ENCODE measurements at regions not wholly inside any gene's neighbourhood (a gene's known extent, or its start where the extent isn't known, plus 50 kb on each side); places are given as distances from the start of the nearest gene placed in this dataset.

- Histone ChIP-seq H4K91ac (ENCODE audit: insufficient read depth, low read depth, low read length) (no peak overlapping the region), H3K4me3 (ENCODE audit: insufficient read depth, low read depth, low read length) (no peak overlapping the region), H4K8ac (ENCODE audit: low read depth in 2 of 2, low read length in 2 of 2) (no peak overlapping the region), H3K4me1 (ENCODE audit: control insufficient read depth, insufficient read depth, low read length) (no peaks in the 10 kb centered on the region), H3K4ac (ENCODE audit: low read depth, low read length) (no peak overlapping the region), H2BK20ac (ENCODE audit: low read depth, low read length) (no peak overlapping the region), H3K9me3 (ENCODE audit: control insufficient read depth, insufficient read depth, low read length) (no peaks in the 10 kb centered on the region), H2BK120ac (ENCODE audit: low read depth, low read length) (no peak overlapping the region), H3K4me2 (ENCODE audit: low read depth, low read length) (no peak overlapping the region), H3K56ac (ENCODE audit: extremely low read depth, insufficient read depth, low read length) (no peak overlapping the region), H2AK9ac (replicated peaks; ENCODE audit: low read depth, low read length, poor library complexity) (no peak overlapping the region), H3K14ac (replicated peaks; ENCODE audit: low read depth, low read length) (no peak overlapping the region), H2BK5ac (ENCODE audit: low read depth, low read length, poor library complexity, severe bottlenecking) (no peak overlapping the region), H3K23ac (ENCODE audit: low read depth, low read length) (no peak overlapping the region), H2AK5ac (ENCODE audit: low read depth, low read length) (no peak overlapping the region), H3K79me1 (ENCODE audit: low read depth in 1 of 2, low read length in 2 of 2) (no peaks in the 10 kb centered on the region), H3K9ac (ENCODE audit: low read depth, low read length) (no peak overlapping the region), H3K27me3 (ENCODE audit: control insufficient read depth, insufficient read depth, low read length) (no peaks in the 10 kb centered on the region), H4K5ac (ENCODE audit: low read depth, low read length) (no peak overlapping the region), H3K27ac (ENCODE audit: insufficient read depth, low read length) (no peak overlapping the region), H4K20me1 (ENCODE audit: insufficient read depth, low read length) (no peaks in the 10 kb centered on the region), H3K18ac (ENCODE audit: low read depth, low read length) (no peak overlapping the region), H2AFZ (replicated peaks; ENCODE audit: low read length, poor library complexity) (no peak overlapping the region), H3K9me1 (ENCODE audit: insufficient read depth, low read length) (no peaks in the 10 kb centered on the region), H3K36me3 (ENCODE audit: control insufficient read depth, insufficient read depth, low read length) (no peaks in the 10 kb centered on the region), H2BK15ac (ENCODE audit: low read depth, low read length) (no peak overlapping the region)
- TF ChIP-seq ELK1 (IDR thresholded peaks at IDR 0.05; ENCODE audit: borderline replicate concordance, low read depth, low read length), result no peak
- TF ChIP-seq SMC3 (IDR thresholded peaks at IDR 0.05; ENCODE audit: low read depth, low read length), result no peak
- no peak for TF ChIP-seq RFX5 (IDR thresholded peaks at IDR 0.05; ENCODE audit: low read depth, low read length)
- no peak for TF ChIP-seq POLR2A (IDR thresholded peaks at IDR 0.05; ENCODE audit: low read depth, low read length)
- TF ChIP-seq RAD21 (IDR thresholded peaks at IDR 0.05; ENCODE audit: low read length), result no peak
- TF ChIP-seq MAZ (IDR thresholded peaks at IDR 0.05; ENCODE audit: borderline replicate concordance, low read depth, low read length), result no peak
- TF ChIP-seq USF2 (IDR thresholded peaks at IDR 0.05; ENCODE audit: low read depth, low read length), result no peak
- no peak for TF ChIP-seq BHLHE40 (IDR thresholded peaks at IDR 0.05; ENCODE audit: low read depth, low read length)
- no peak for TF ChIP-seq MAFK (IDR thresholded peaks at IDR 0.05; ENCODE audit: low read depth, low read length)
- TF ChIP-seq CEBPB (IDR thresholded peaks at IDR 0.05; ENCODE audit: low read depth, low read length), result no peak
- DNase-seq (no peak), ATAC-seq (ENCODE audit: low read depth) (no peak)
- no TSS peak for BruUV-seq (replicated peaks)
- ChIA-PET CTCF (no interaction called here), POLR2A (ENCODE audit: unreplicated experiment) (no interaction called here)
- dilution Hi-C loops (cut with HindIII; ENCODE audit: low sequenced_read_pairs, unreplicated experiment), result no loop called here
- in situ Hi-C loops (cut with MboI; ENCODE audit: low sequenced_read_pairs), result no loop called here
- intact Hi-C loops (cut with micrococcal nuclease), result no loop called here
Measured at GRCh38 chr13:79614250-79614918, 133.4 kb downstream of the NDFIP2 start.

All from IMR-90 (cell line).